SK-N-MC (cell line): ENCODE measurements at regions not wholly inside any gene's neighbourhood (a gene's known extent, or its start where the extent isn't known, plus 50 kb on each side); places are given as distances from the start of the nearest gene placed in this dataset.

ENCODE experiments used
- EZH2 ChIP-seq: fragments of 200-600 bp; sonication (generic); IDR thresholded peaks from one replicate; pipeline ENCODE4 v1.6.1; 2017; ENCODE audit warnings: antibody characterized with exemption
- FOXP2 ChIP-seq: optimal IDR thresholded peaks from 2 replicates; pipeline ENCODE3; 2011; ENCODE audit warnings: mild to moderate bottlenecking, moderate library complexity; ENCODE audit not compliant: insufficient read depth; ENCODE audit errors: extremely low read length, control extremely low read depth
- POLR2AphosphoS5 ChIP-seq: IDR thresholded peaks from 2 replicates; pipeline ENCODE4 v1.6.1; 2012; ENCODE audit warnings: mild to moderate bottlenecking, low read depth, low read length, borderline replicate concordance

DNA sequence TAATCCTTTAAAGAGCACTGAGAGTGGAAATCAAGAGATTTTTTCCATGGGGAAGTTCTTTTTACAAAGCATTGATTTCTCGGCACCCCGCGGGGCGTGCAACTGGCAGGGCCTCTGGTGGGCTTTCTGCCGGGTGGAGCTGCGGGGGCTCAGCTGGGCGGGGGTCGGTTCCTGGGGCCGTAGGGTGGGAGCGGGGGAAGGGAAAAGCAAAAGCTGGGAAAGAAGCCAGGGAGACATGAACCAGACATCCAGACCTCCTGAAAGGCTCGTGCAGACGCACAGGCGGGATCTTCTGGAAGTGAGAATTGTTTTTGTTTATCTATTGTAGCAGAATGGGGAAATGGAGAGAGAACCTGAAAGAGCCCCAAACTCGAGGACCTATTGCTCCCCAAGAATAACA, 235.2 kb downstream of the FAM72C start:
- TF ChIP-seq EZH2 (no peak), POLR2AphosphoS5 (no peak), FOXP2 (no peak)
